HG02763 (cell line): ENCODE measurements at regions not wholly inside any gene's neighbourhood (a gene's known extent, or its start where the extent isn't known, plus 50 kb on each side); places are given as distances from the start of the nearest gene placed in this dataset.

Experiments used
- ATAC-seq: cut with Tn5 transposase; IDR thresholded peaks from one replicate; pipeline ENCODE4 v1.9.1; 2021; ENCODE audit warnings: mild to moderate bottlenecking, moderate library complexity; ENCODE audit not compliant: unreplicated experiment

DNA sequence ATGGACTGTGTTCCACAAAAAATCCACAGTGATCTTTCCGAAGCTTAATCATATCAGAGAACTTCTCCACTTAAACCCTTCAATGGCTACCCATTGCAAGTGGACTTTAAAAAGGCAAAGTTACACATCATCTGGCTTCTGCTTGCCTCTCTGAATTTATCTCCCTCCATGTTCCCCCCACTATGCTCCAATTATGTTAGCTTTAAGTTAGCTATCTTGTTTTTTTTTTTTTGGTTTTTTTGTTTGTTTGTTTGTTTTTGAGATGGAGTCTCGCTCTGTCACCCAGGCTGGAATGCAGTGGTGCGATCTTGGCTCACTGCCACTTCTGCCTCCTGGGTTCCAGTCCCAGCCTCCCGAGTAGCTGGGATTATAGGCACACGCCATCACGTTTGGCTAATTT lies 166.4 kb upstream of the ADGRL2 start:
- ATAC-seq: no peak

GRCh38 chr1:81619156-81619555 lies 181.6 kb upstream of the ADGRL2 start:
- no peak for ATAC-seq

GRCh38 chr1:81618376-81618775 lies 182.4 kb upstream of the ADGRL2 start:
- ATAC-seq: no peak

GRCh38 chr1:81617308-81617967 lies 183.3 kb upstream of the ADGRL2 start:
- ATAC-seq: no peak

- no peak for ATAC-seq
These were observed 186.9 kb upstream of the ADGRL2 start for GRCh38 chr1:81613803-81614202.

DNA sequence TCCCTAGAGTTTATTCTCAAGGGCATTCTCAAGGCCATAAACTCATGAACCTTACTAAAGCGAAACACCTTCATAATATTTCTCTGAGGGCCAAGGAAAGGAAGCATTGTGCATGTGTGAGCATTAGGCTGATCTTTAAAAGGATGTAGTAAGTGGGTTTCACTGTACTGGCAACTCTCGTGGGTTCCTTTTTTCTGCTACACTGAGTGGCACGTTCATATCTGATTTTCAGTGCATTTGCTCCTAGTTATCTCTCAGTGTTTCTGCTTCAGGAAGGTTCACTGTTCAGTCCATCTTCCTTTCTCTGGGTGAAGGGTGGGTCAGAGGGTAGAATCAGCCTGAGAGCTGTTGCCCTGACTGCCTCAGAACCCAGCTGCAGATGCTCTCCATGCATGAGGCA lies 192.8 kb upstream of the ADGRL2 start:
- no peak for ATAC-seq

GRCh38 chr1:81607086-81607485 lies 193.6 kb upstream of the ADGRL2 start:
- ATAC-seq: no peak

DNA sequence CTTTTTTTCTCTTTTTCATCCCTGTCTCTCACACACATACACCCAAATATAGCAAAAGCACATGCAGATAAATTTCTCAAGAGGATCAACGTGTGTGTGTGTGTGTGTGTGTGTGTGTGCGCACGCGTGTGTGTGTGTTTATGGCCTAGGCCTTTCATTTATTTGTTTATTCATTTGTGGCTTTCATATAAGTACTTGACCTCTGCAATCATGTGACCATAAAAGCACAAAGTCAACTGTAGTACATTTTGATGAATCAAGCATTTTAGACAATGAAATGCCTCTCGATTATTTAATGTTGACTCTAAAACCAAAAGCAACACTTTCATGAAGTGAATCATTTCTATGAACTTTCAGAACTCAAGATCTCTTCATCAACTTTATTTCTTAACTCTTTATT lies 194.1 kb upstream of the ADGRL2 start:
- ATAC-seq: no peak

- no peak for ATAC-seq
These were observed 195.7 kb upstream of the ADGRL2 start for GRCh38 chr1:81605023-81605422.

- no peak for ATAC-seq
These were observed 199.7 kb upstream of the ADGRL2 start for GRCh38 chr1:81600878-81601622.

- ATAC-seq: no peak
These were observed 200.4 kb upstream of the ADGRL2 start for GRCh38 chr1:81600363-81600762.

DNA sequence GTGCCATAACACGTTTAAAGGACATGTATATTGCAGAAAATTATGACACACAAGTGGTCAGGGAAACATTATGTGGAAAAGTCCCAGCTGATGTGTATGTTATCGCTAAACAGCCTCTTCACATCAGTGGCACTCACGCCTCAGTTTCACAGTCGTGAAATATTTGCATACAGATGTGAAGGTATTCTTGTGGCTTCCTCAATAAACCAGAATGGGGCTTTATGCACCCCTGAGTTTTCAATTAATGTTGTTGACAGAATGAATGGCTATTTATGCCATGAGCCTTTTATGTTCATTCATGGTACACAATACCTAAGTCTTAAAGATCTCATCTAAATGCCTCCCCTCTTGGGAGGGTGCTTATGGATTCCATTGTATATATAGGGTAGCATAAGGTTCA lies 202.1 kb upstream of the ADGRL2 start:
- ATAC-seq: no peak

DNA sequence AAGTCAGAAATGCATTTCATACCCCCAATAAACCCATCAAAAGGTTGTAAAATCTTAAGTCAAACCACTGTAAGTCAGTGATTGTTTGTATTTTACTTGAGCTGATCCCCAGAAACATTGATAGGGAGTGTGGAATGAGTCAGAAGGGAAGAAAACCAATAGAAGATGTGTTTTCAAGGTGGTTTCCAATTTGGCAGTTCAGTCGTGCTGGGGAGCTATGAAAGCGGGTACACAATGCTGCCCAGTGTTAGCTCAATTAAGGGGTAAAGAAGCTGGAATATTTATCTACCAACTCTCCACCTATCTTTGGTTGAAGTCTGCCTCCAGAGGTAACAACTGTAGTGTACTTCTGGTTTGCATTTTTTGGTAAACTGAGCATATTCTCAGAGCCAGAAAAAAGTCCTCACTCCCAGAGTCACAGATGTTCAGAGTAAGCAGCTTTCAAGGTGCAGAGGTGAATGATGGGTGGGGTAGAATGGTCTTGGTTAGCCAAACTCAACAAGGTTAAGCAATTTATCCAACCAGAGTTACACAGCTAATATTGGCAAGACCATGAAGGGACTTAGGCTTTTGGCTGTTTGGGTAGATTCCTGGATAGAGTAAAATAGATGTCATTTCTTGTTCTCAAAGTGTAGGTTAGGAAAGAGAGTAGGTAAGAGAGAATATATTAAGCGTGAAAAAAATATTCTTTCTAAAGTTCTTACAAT lies 202.9 kb upstream of the ADGRL2 start:
- ATAC-seq: no peak

DNA sequence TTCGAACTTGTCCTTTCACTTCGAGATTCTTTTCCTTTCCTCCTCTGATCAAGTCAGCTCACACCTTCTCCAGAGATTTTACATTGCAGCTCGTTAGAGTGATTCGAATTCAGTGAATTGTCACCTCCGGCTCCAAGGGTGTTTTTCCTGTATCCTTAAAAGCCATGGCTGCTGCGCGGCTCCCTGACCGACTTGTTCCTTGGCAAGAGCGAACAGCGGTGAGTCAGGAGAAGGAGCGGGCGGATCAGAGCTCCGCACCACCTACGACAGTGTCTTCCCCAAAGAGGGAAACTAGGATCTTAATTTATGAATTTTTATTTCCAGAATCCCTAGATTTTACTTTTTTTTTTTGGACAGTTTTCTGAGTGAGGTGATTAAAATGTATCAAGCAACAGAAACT lies 204.4 kb upstream of the ADGRL2 start:
- ATAC-seq: no peak

DNA sequence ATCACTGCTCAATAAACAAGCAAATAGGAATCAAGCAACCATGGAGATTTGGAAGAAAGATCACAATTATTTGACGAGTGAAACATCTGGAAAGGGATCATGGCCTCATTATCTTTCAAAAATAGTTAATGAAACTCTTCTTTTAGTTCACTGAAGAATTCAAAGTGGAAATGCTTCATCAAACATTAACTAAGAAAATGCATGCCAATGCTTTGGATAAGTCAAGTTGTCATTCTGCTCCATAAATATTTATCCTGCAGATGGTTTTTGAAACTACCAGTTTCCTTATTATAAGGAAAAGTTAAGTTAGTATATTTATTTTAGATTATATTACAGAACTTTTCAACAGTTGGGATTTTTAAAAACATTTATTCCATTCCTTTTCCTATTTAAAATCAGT lies 206.5 kb upstream of the ADGRL2 start:
- no peak for ATAC-seq

- no peak for ATAC-seq
These were observed 208.5 kb upstream of the ADGRL2 start for GRCh38 chr1:81592233-81592632.

DNA sequence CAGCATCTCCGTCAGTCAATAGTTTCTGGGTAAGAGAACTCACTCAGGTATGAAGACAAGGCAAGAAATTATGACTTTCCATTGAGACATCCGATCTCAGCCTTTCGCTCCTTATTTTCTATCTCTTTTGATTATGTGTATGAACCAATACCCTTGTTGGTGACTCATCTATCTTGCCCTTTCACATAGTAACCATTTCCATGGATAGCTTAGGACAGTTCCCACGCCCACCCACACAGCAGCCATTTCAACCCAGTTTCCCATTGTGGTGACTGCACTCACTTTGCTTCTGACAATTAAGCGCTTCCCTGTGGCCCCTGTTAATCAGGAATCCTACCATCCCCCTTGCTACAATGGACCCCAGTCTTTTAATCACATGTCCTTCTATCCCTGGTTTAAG lies 210.6 kb upstream of the ADGRL2 start:
- ATAC-seq: no peak

DNA sequence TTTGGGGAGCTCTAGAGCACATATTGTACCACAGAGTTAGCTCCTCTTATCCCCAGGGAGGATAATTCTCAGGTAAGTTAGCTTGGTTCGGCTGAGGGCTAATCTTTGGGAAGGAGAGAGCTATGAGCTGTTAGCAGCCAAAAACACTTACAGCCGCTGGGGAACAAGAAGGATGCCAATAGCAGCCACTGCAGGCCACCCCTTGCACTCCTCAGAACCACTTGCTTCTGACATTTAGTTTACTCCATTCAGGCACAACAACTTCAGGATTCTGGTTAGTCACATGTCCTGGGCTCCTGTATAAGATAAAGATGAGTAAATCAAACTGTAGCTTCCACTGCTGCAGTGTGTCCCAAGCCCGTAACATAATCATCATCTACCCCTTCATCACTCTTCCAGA lies 212.6 kb upstream of the ADGRL2 start:
- ATAC-seq: no peak

- no peak for ATAC-seq
These were observed 213.3 kb upstream of the ADGRL2 start for GRCh38 chr1:81587426-81587825.

DNA sequence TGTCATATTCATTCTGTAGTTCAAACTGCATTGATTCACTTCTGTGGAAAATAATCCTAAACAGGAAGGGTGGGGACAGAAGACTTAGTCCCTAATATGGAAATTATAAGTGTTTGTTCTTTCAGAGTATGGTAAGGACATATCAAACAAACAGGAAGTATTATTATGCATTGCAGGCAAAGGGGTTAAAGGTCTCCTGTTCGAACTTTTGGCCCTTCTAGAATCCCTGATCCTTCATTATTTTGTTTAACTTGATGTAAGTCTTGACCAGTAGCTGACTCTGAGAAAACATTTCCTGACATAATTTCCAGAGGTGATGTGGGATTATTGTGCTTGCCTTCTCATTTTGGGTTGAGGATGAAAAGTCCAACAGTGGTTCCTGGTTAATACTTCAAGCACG lies 215.4 kb upstream of the ADGRL2 start:
- no peak for ATAC-seq

DNA sequence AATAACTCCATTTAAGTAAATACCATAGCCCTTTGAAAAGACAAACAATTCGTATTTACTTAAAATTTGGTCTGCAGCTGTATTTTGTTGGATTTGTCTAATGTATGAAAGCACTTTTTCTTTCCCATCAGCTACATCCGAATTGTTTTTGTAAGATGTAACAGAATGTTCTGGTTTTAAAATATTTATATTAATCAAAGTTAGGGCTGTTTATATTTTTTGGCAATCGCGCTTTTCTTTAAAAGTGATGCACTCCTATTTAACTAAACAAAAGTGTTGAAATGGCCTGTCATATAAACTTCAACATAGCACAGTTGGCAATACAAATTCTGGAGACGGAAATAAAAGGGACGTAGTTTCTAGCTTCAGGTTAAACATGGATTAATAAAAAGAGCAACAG lies 216.3 kb upstream of the ADGRL2 start:
- ATAC-seq: no peak

DNA sequence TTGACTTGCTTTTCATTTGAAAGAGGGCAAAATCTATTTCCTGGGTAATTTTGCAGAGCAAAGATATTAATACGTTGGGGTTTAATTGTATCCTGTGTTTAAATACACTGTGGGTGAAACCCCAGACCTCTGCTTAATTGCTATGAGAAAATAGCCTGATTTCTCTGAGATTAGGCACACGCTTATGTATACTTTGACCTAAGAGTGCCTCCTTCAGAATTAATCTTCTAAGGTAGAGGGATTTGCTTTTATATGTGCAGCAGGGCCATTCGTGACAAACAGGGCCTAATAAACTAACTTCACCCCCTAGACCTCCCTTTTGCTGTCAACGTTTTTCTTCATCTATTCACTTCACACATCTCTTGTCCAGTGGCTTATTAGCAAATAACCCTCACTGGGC lies 216.9 kb upstream of the ADGRL2 start:
- no peak for ATAC-seq
